GM18507 (cell line): ENCODE measurements at regions not wholly inside any gene's neighbourhood (a gene's known extent, or its start where the extent isn't known, plus 50 kb on each side); places are given as distances from the start of the nearest gene placed in this dataset.
"Not testable (repeated sequence)": the region's sequence is repeated elsewhere in the genome, so short reads cannot be mapped to it uniquely, and the experiment has no call there.

Experiments
- DNase-seq: peaks from one replicate; pipeline ENCODE4 v3.0.0; 2011; ENCODE audit warnings: low read depth; ENCODE audit not compliant: insufficient read length; ENCODE audit errors: extremely low spot score
- FAIRE-seq: peaks from 2 replicates; lab custom pipeline; 2011; peaks lifted over from hg19 to GRCh38; lab: Jason Lieb, UNC

- FAIRE-seq (no peak), DNase-seq (no peak)
Measured at GRCh38 chr4:106869551-106869950, 166.6 kb downstream of the DKK2 start.

GRCh38 chr4:106868381-106869035, 167.6 kb downstream of the DKK2 start:
- FAIRE-seq (no peak), DNase-seq (no peak)

GRCh38 chr4:106864231-106864630, 171.9 kb downstream of the DKK2 start:
- FAIRE-seq, result no peak
- DNase-seq, result no peak

- no peak for FAIRE-seq
- DNase-seq, result no peak
Measured at GRCh38 chr4:106854569-106855351, 181.4 kb downstream of the DKK2 start.

DNA sequence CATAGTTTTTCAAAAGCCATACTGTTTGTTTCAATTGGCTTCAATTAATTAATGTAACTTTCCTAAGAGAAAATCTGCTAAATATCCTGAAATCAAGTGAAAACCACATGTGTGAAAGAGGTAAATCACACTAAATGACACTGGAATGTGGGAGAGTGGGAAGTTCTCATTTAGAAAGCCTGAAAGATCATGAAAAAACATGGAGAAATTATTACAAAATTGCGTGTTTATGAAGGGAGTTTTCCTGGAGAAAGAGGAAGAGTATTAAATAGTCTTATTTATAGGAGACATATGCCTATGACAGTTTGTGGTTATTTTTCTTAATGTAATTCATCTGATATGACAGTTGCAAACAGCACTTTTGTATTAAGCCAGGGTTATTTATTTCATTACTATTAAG, 183.7 kb downstream of the DKK2 start:
- FAIRE-seq, result no peak
- DNase-seq, result no peak

GRCh38 chr4:106851726-106852125, 184.4 kb downstream of the DKK2 start:
- DNase-seq, result no peak
- FAIRE-seq, result no peak

GRCh38 chr4:106850691-106851090, 185.4 kb downstream of the DKK2 start:
- DNase-seq (no peak), FAIRE-seq (no peak)

DNA sequence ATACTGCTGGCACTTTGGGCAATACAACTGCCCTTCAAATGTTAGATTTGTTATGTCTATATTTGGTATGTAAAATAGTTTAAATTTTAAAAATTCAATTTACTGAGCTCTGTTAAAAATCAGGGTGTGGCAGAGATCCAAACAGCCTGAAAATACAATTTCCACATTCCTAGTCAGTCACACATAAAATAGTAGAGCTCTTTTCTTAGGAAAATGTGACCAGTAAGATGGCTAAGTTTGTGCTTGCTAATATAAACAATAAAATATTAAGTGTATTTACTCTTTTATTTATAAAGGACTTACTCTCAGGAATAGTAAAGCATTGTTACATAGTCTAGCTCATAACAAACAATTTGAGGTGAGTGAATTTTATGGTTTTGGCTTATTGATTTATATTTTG, 200.2 kb downstream of the DKK2 start:
- no peak for FAIRE-seq
- DNase-seq, result no peak

DNA sequence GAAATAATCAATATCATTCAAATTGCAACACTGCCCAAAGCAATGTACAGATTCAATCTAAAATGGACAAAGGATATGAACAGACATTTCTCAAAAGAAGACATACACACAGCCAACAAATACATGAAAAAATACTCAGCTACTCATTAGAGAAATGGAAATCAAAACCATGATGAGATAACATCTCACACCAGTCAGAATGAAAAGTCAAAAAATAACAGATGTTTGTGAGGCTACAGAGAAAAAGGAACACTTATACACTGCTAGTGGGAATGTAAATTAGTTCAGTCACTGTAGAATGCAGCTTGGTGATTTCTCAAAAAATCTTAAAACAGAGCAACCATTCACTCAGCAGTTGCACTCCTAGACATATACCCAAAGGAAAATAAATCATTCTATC, 205.2 kb downstream of the DKK2 start:
- no peak for FAIRE-seq
- DNase-seq, result no peak

- FAIRE-seq, result no peak
- DNase-seq, result no peak
Measured at GRCh38 chr4:106818764-106819163, 217.3 kb downstream of the DKK2 start.

- no peak for DNase-seq
- FAIRE-seq, result no peak
Measured at GRCh38 chr4:106816496-106816895, 219.6 kb downstream of the DKK2 start.

DNA sequence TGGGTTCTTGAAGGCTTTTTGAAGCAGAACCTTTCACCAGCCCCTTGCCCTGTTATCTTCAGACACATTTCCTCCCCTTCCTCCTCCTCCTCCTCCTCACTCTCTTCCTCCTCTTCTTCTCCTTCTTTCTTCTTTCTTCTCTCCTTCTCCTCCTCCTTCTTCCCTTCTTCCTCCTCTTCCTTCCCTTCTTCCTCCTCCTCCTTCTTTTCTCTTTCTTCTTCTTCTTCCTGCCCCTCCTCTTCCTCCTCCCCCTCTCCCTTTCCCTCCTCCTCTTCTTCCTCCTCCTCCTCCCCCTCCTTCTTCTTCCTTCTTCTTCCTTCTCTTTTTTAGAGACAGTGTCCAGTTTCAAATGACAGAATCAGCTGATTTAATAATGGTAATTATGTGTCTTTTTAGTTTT, 226.0 kb downstream of the DKK2 start:
- no peak for FAIRE-seq

GRCh38 chr4:106809076-106809475, 227.0 kb downstream of the DKK2 start:
- DNase-seq (no peak), FAIRE-seq (no peak)

More for the DNA sequence above, 226.0 kb downstream of the DKK2 start:
- DNase-seq, result no peak

- DNase-seq (no peak), FAIRE-seq (no peak)
Measured at GRCh38 chr4:106806158-106806797, 229.8 kb downstream of the DKK2 start.

DNA sequence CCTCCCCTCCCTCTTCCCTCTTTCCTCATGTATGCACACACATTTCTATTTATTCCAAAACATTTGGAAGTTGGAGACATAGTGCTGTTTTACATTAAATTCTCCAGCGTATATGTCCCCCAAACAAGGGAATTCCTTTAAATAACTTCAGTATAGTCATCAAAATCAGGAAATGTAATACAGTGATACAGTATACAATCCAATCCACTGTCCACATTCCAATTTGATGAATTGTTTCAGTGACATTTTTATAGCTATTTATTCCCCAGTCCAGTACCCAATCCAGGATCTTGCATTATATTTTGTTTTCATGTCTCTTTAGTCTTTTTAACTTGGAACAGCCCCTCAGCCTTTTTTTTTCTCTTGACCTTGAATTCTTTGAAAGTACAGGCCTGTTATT, 233.0 kb downstream of the DKK2 start:
- FAIRE-seq (no peak), DNase-seq (no peak)

DNA sequence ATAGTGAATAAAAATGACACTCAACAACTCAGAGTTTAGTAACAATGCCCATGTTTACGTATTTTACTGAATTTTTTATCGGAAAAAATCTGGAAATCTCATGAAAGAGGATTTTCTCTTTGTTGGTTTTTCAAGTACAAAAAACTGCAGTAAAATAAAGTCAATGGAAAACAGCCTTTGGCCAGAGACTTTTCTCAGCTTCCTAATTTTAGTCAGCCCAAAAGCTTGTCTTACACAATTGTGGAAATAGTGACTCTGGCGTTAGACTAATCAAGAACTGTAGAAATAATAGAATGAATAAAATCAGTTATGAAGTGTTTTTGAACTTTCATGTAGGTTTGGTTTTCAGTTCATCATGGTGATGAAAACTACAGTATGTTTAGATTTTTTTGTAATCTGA, 234.7 kb downstream of the DKK2 start:
- no peak for DNase-seq
- FAIRE-seq, result no peak

DNA sequence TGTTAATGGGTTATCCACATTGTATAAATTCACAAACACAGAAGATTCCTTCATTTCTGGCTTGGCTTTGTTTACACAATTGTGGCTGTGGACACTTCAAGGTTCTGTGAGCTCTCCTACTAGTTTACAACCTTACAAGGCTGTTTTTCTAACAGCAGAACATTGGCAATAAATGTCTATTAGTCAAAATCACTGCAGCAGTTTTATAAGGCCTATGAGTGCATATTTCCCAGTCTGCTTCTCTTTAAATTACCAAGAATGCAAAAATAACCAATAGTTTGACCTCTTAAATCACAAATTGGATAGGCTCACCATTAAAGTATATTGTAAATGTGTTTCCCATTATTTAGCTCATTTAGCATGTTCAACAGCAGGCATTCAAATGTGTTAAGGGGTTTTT, 239.2 kb downstream of the DKK2 start:
- FAIRE-seq (no peak), DNase-seq (no peak)

DNA sequence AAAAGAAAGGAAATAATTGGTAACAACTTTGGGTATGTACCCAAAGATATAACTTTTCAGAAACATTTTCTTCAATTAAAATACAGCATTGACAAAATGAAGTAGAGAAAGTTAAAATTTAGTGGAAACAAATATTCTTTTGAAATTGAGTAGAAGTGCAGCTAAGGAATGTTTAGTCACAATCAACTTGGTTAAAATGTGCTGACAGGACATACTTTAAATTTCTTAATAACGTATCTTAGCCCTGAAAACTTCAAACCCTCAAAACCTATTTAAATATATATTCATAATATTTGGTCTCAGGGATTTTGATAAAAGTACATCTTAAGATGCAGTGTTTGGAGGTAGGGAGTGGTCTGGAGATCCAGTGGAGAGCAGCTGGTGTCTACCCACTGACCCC, 240.8 kb downstream of the DKK2 start:
- DNase-seq (no peak), FAIRE-seq (no peak)

GRCh38 chr4:106793933-106794332, 242.2 kb downstream of the DKK2 start:
- DNase-seq (no peak), FAIRE-seq (no peak)

GRCh38 chr4:106775636-106776035, 260.5 kb downstream of the DKK2 start:
- DNase-seq, result no peak
- FAIRE-seq, result no peak

- not testable (repeated sequence) for FAIRE-seq, DNase-seq
Measured at GRCh38 chr4:106774055-106774454, 262.1 kb downstream of the DKK2 start.
